ENCODE measurements at regions not wholly inside any gene's neighbourhood (a gene's known extent, or its start where the extent isn't known, plus 50 kb on each side); places are given as distances from the start of the nearest gene placed in this dataset.

GRCh38 chr12:125406131-125406530 is 340.9 kb downstream of the AACS start:
- DNase-seq, result no peak

GRCh38 chr12:125408718-125409117 is 343.5 kb downstream of the AACS start:
- Mint-ChIP-seq H3K9me3 (peaks cover 30% of the 10 kb centered on the region), H3K27me3 (ENCODE audit: insufficient read depth) (peaks cover 2% of the 10 kb centered on the region; the same call in 1 of the 2 replicates), H3K27ac (no peak overlapping the region), H3K4me3 (no peak overlapping the region), H3K4me1 (ENCODE audit: low read depth) (no peaks in the 10 kb centered on the region), H3K36me3 (ENCODE audit: low read depth) (no peaks in the 10 kb centered on the region)
- no peak for TF ChIP-seq CTCF (IDR thresholded peaks at IDR 0.05)
- DNase-seq, result no peak

More at GRCh38 chr12:125406131-125406530, 340.9 kb downstream of the AACS start:
- H3K27me3 Mint-ChIP-seq (ENCODE audit: insufficient read depth), result peaks cover 2% of the 10 kb centered on the region; the same call in 1 of the 2 replicates
- no peaks in the 10 kb centered on the region for H3K36me3 Mint-ChIP-seq (ENCODE audit: low read depth)
- no peak overlapping the region for H3K27ac Mint-ChIP-seq
- no peak overlapping the region for H3K4me3 Mint-ChIP-seq
- peaks cover 19% of the 10 kb centered on the region for H3K9me3 Mint-ChIP-seq
- TF ChIP-seq CTCF (IDR thresholded peaks at IDR 0.05), result no peak
- no peaks in the 10 kb centered on the region for H3K4me1 Mint-ChIP-seq (ENCODE audit: low read depth)

- Mint-ChIP-seq H3K36me3 (ENCODE audit: low read depth) (no peaks in the 10 kb centered on the region), H3K4me1 (ENCODE audit: low read depth) (no peaks in the 10 kb centered on the region), H3K27ac (no peak overlapping the region), H3K27me3 (ENCODE audit: insufficient read depth) (no peaks in the 10 kb centered on the region), H3K4me3 (no peak overlapping the region), H3K9me3 (peaks cover 25% of the 10 kb centered on the region)
- DNase-seq, result no peak
- TF ChIP-seq CTCF (IDR thresholded peaks at IDR 0.05), result no peak
Measured at GRCh38 chr12:125412506-125412905, 347.3 kb downstream of the AACS start.

GRCh38 chr12:125417446-125417845 is 352.2 kb downstream of the AACS start:
- Mint-ChIP-seq H3K36me3 (ENCODE audit: low read depth) (no peaks in the 10 kb centered on the region), H3K27me3 (ENCODE audit: insufficient read depth) (no peaks in the 10 kb centered on the region; the same call in 1 of the 2 replicates), H3K9me3 (peaks cover 36% of the 10 kb centered on the region), H3K4me1 (ENCODE audit: low read depth) (no peaks in the 10 kb centered on the region), H3K27ac (no peak overlapping the region), H3K4me3 (no peak overlapping the region)
- no peak for TF ChIP-seq CTCF (IDR thresholded peaks at IDR 0.05)
- no peak for DNase-seq

GRCh38 chr12:125418902-125419564 is 353.8 kb downstream of the AACS start:
- Mint-ChIP-seq H3K4me1 (ENCODE audit: low read depth) (no peaks in the 10 kb centered on the region), H3K36me3 (ENCODE audit: low read depth) (no peaks in the 10 kb centered on the region), H3K27me3 (ENCODE audit: insufficient read depth) (no peaks in the 10 kb centered on the region; the same call in 1 of the 2 replicates), H3K4me3 (no peak overlapping the region), H3K27ac (no peak overlapping the region), H3K9me3 (peaks cover 36% of the 10 kb centered on the region)
- DNase-seq, result no peak
- no peak for TF ChIP-seq CTCF (IDR thresholded peaks at IDR 0.05)
